SK-N-SH treated with all-trans-retinoic acid at 6 μM for 48 hours (cell line): ENCODE measurements at regions not wholly inside any gene's neighbourhood (a gene's known extent, or its start where the extent isn't known, plus 50 kb on each side); places are given as distances from the start of the nearest gene placed in this dataset.

Experiments used
- ATAC-seq: fragments of 200-7000 bp; cut with Tn5 transposase; 3 replicates; pipeline ENCODE4 v1.9.1; 2020; ENCODE audit warnings: mild to moderate bottlenecking, moderate library complexity
- ARNTL ChIP-seq: fragments of 450-650 bp; formaldehyde crosslinking; IDR thresholded peaks from 2 replicates; pipeline ENCODE4 v1.5.0; 2020; ENCODE audit warnings: low read depth, mild to moderate bottlenecking, moderate library complexity, borderline replicate concordance
- BACH2 ChIP-seq: fragments of 250-450 bp; sonication (Bioruptor Pico); IDR thresholded peaks from 2 replicates; pipeline ENCODE4 v1.9.0; 2021; ENCODE audit warnings: mild to moderate bottlenecking, borderline replicate concordance
- CSDC2 ChIP-seq: fragments of 250-450 bp; sonication (Bioruptor Pico); IDR thresholded peaks from 2 replicates; pipeline ENCODE4 v1.5.0; 2020; ENCODE audit warnings: mild to moderate bottlenecking, moderate library complexity
- CSRNP3 ChIP-seq: fragments of 250-450 bp; sonication (Bioruptor Pico); IDR thresholded peaks from 2 replicates; pipeline ENCODE4 v1.5.1; 2021; ENCODE audit warnings: mild to moderate bottlenecking, moderate library complexity
- ESRRG ChIP-seq: fragments of 250-450 bp; sonication (Bioruptor Pico); IDR thresholded peaks from 2 replicates; pipeline ENCODE4 v1.6.1; 2021; ENCODE audit warnings: mild to moderate bottlenecking
- GLIS3 ChIP-seq: fragments of 250-450 bp; sonication (Bioruptor Pico); IDR thresholded peaks from 2 replicates; pipeline ENCODE4 v1.5.0; 2020; ENCODE audit warnings: mild to moderate bottlenecking, moderate library complexity
- ISL1 ChIP-seq: fragments of 250-450 bp; sonication (Bioruptor Pico); IDR thresholded peaks from 2 replicates; pipeline ENCODE4 v2.1.2; 2022; ENCODE audit warnings: mild to moderate bottlenecking, moderate library complexity
- OSR1 ChIP-seq: fragments of 250-450 bp; sonication (Bioruptor Pico); IDR thresholded peaks from 2 replicates; pipeline ENCODE4 v1.8.0; 2022; ENCODE audit warnings: moderate library complexity, mild to moderate bottlenecking, inconsistent platforms
- PATZ1 ChIP-seq: fragments of 250-450 bp; sonication (Bioruptor Pico); IDR thresholded peaks from 2 replicates; pipeline ENCODE4 v1.8.0; 2020; ENCODE audit warnings: mild to moderate bottlenecking, moderate library complexity, borderline replicate concordance
- POU6F1 ChIP-seq: fragments of 250-450 bp; sonication (Bioruptor Pico); IDR thresholded peaks from 2 replicates; pipeline ENCODE4 v1.8.0; 2021; ENCODE audit warnings: low read depth, mild to moderate bottlenecking, moderate library complexity, borderline replicate concordance
- PPARA ChIP-seq: fragments of 250-450 bp; sonication (Bioruptor Pico); IDR thresholded peaks from 2 replicates; pipeline ENCODE4 v1.5.0; 2020; ENCODE audit warnings: mild to moderate bottlenecking, borderline replicate concordance
- RARB ChIP-seq: fragments of 250-450 bp; sonication (Bioruptor Pico); IDR thresholded peaks from 2 replicates; pipeline ENCODE4 v1.8.0; 2021; ENCODE audit warnings: mild to moderate bottlenecking, moderate library complexity
- SNAI2 ChIP-seq: fragments of 250-450 bp; sonication (Bioruptor Pico); IDR thresholded peaks from 2 replicates; pipeline ENCODE4 v1.5.0; 2020; ENCODE audit warnings: mild to moderate bottlenecking, moderate library complexity
- TCF4 ChIP-seq: fragments of 250-450 bp; sonication (Bioruptor Pico); IDR thresholded peaks from 2 replicates; pipeline ENCODE4 v1.8.0; 2021; ENCODE audit warnings: mild to moderate bottlenecking, moderate library complexity, borderline replicate concordance
- TOX ChIP-seq: fragments of 250-450 bp; sonication (Bioruptor Pico); IDR thresholded peaks from 2 replicates; pipeline ENCODE4 v1.8.0; 2021; ENCODE audit warnings: mild to moderate bottlenecking, moderate library complexity, borderline replicate concordance
- ZC3H10 ChIP-seq: fragments of 250-450 bp; sonication (Bioruptor Pico); IDR thresholded peaks from 2 replicates; pipeline ENCODE4 v1.5.1; 2021; ENCODE audit warnings: mild to moderate bottlenecking, moderate library complexity
- ZFP3 ChIP-seq: fragments of 250-450 bp; sonication (Bioruptor Pico); IDR thresholded peaks from 2 replicates; pipeline ENCODE4 v1.5.0; 2020; ENCODE audit warnings: mild to moderate bottlenecking, moderate library complexity
- ZNF565 ChIP-seq: fragments of 450-650 bp; formaldehyde crosslinking; conservative IDR thresholded peaks from 2 replicates; pipeline ENCODE4 v1.5.0; 2020; ENCODE audit warnings: low read depth, mild to moderate bottlenecking, moderate library complexity
- ZNF70 ChIP-seq: fragments of 450-650 bp; formaldehyde crosslinking; IDR thresholded peaks from 2 replicates; pipeline ENCODE4 v1.5.0; 2020; ENCODE audit warnings: mild to moderate bottlenecking, moderate library complexity
- ZNF8 ChIP-seq: fragments of 450-650 bp; formaldehyde crosslinking; IDR thresholded peaks from 2 replicates; pipeline ENCODE4 v1.5.0; 2020; ENCODE audit warnings: mild to moderate bottlenecking, moderate library complexity
- TF ChIP-seq, protein P1 (sequence below): fragments of 250-450 bp; sonication (Bioruptor Pico); IDR thresholded peaks from 2 replicates; pipeline ENCODE4 v1.5.1; 2020; ENCODE audit warnings: low read depth, mild to moderate bottlenecking, moderate library complexity

GRCh38 chr12:61043838-61044237 is 1216.4 kb upstream of the USP15 start:
- ATAC-seq = no peak
- TF ChIP-seq CSDC2 (CRISPR knock-in tag) = no peak
- TF ChIP-seq ZC3H10 (CRISPR knock-in tag) = no peak
- no peak for TF ChIP-seq PATZ1 (CRISPR knock-in tag)
- no peak for TF ChIP-seq SNAI2 (CRISPR knock-in tag)
- no peak for TF ChIP-seq BACH2 (CRISPR knock-in tag)
- TF ChIP-seq, all 23 proteins: peak for 0

DNA sequence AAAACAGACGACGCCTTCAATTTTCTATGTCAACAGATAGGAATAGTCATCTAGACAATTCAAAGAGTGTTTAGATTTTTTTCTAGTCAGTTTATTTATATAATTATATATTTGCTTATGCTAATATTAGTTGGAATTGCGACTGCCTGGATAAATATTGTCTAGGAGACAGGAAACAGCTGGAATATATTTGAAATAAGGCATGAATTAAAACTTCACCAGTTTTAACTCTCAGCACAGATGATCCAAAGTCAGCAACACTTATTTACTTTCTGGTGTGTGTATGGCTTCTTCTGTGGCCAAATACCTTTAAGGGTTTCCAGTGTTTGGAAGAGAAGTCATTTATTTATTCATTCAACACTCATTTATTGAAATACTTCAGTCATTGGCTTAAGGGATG is 1215.4 kb upstream of the USP15 start:
- TF ChIP-seq SNAI2 (CRISPR knock-in tag) (no peak), PATZ1 (CRISPR knock-in tag) (no peak), ISL1 (CRISPR knock-in tag) (no peak), ZNF565 (no peak), ARNTL (no peak), CSRNP3 (CRISPR knock-in tag) (no peak), BACH2 (CRISPR knock-in tag) (no peak), PPARA (no peak), ZC3H10 (CRISPR knock-in tag) (no peak)

DNA sequence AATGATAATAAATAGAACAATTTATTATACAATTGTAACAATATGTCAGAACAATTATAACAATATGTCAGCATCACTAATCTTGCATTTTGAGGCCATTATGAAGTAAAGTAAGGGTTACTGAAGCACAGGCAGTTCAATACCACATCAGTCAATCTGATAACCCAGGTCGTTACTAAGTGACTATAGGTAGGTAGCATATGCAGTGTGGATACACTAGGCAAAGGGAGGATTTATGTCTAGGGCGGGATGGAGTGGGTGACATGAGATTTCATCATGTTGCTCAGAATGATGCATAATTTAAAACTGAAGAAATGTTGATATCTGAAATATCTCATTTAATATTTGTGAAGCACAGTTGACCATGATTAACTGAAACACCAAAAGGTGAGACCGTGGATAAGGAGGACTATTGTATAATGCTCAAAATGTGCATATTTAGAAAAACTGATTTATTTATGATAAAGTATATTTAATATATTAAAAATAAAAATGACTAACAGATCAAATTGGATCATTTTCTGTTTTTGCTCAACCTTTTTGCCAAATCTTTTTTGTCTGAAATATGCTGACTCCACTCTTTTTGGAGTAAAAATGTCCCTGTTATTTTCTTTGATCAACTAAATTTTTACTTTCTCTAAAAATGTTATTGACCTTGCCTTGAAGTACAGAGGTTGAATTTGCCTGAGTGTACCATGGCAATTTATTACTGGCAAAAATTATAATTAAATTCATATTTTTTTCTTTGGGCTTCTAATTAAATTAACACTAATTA is 1189.4 kb upstream of the USP15 start:
- TF ChIP-seq BACH2 (CRISPR knock-in tag) (no peak), ARNTL (no peak), RARB (no peak), ZNF8 (no peak), OSR1 (CRISPR knock-in tag) (no peak), CSDC2 (CRISPR knock-in tag) (no peak), GLIS3 (CRISPR knock-in tag) (no peak), ZC3H10 (CRISPR knock-in tag) (no peak)
- TF ChIP-seq, all 23 proteins: peak for 0
- ATAC-seq = no peak

More for the DNA sequence above, 1215.4 kb upstream of the USP15 start:
- no peak for ATAC-seq

GRCh38 chr12:61072717-61073116 is 1187.5 kb upstream of the USP15 start:
- ATAC-seq = no peak
- no peak for TF ChIP-seq ARNTL
- no peak for TF ChIP-seq BACH2 (CRISPR knock-in tag)
- no peak for TF ChIP-seq ZFP3 (CRISPR knock-in tag)
- TF ChIP-seq SNAI2 (CRISPR knock-in tag) = no peak
- TF ChIP-seq POU6F1 (CRISPR knock-in tag) = no peak
- TF ChIP-seq, protein P1, sequence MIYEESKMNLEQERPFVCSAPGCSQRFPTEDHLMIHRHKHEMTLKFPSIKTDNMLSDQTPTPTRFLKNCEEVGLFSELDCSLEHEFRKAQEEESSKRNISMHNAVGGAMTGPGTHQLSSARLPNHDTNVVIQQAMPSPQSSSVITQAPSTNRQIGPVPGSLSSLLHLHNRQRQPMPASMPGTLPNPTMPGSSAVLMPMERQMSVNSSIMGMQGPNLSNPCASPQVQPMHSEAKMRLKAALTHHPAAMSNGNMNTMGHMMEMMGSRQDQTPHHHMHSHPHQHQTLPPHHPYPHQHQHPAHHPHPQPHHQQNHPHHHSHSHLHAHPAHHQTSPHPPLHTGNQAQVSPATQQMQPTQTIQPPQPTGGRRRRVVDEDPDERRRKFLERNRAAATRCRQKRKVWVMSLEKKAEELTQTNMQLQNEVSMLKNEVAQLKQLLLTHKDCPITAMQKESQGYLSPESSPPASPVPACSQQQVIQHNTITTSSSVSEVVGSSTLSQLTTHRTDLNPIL (CRISPR knock-in tag) = no peak
- TF ChIP-seq PATZ1 (CRISPR knock-in tag) = no peak
- TF ChIP-seq ZNF70 (CRISPR knock-in tag) = no peak
- TF ChIP-seq PPARA = no peak
- TF ChIP-seq CSRNP3 (CRISPR knock-in tag) = no peak
- no peak for TF ChIP-seq TOX (CRISPR knock-in tag)
- TF ChIP-seq ZC3H10 (CRISPR knock-in tag) = no peak
- no peak for TF ChIP-seq ZNF565
- TF ChIP-seq GLIS3 (CRISPR knock-in tag) = no peak
- no peak for TF ChIP-seq CSDC2 (CRISPR knock-in tag)
- no peak for TF ChIP-seq ESRRG (CRISPR knock-in tag)
- no peak for TF ChIP-seq TCF4
